ENCODE measurements at regions not wholly inside any gene's neighbourhood (a gene's known extent, or its start where the extent isn't known, plus 50 kb on each side); places are given as distances from the start of the nearest gene placed in this dataset.
"Not testable (repeated sequence)": the region's sequence is repeated elsewhere in the genome, so short reads cannot be mapped to it uniquely, and the experiment has no call there.

- no peak for DNase-seq (ENCODE audit: low read depth in 2 of 2)
Measured at GRCh38 chr2:219726916-219727315, 99.5 kb downstream of the SLC4A3 start.

- DNase-seq (ENCODE audit: low read depth in 2 of 2): no peak
Measured at GRCh38 chr2:219727771-219728429, 100.5 kb downstream of the SLC4A3 start.

- DNase-seq (ENCODE audit: low read depth in 2 of 2): no peak
Measured at GRCh38 chr2:219728991-219729487, 101.6 kb downstream of the SLC4A3 start.

- no peak for DNase-seq (ENCODE audit: low read depth in 2 of 2)
Measured at GRCh38 chr2:219731173-219731572, 103.7 kb downstream of the SLC4A3 start.

- DNase-seq (ENCODE audit: low read depth in 2 of 2): no peak
Measured at GRCh38 chr2:219733106-219733505, 105.7 kb downstream of the SLC4A3 start.

- no peak for DNase-seq (ENCODE audit: low read depth in 2 of 2)
Measured at GRCh38 chr2:219733746-219734145, 106.3 kb downstream of the SLC4A3 start.

- DNase-seq (ENCODE audit: low read depth in 2 of 2): no peak
Measured at GRCh38 chr2:219736209-219736608, 108.8 kb downstream of the SLC4A3 start.

GRCh38 chr2:219737270-219737691 lies 109.9 kb downstream of the SLC4A3 start:
- no peak for DNase-seq (ENCODE audit: low read depth in 2 of 2)

- DNase-seq (ENCODE audit: low read depth in 2 of 2): no peak
Measured at GRCh38 chr2:219739066-219739465, 111.6 kb downstream of the SLC4A3 start.

GRCh38 chr2:219739866-219740440 lies 112.5 kb downstream of the SLC4A3 start:
- DNase-seq (ENCODE audit: low read depth in 2 of 2): no peak

- no peak for DNase-seq (ENCODE audit: low read depth in 2 of 2)
Measured at GRCh38 chr2:219743548-219743947, 116.1 kb downstream of the SLC4A3 start.

GRCh38 chr2:219744066-219744465 lies 116.6 kb downstream of the SLC4A3 start:
- DNase-seq (ENCODE audit: low read depth in 2 of 2): no peak

GRCh38 chr2:219744600-219744999 lies 117.2 kb downstream of the SLC4A3 start:
- DNase-seq (ENCODE audit: low read depth in 2 of 2): no peak

GRCh38 chr2:219747637-219748036 lies 120.2 kb downstream of the SLC4A3 start:
- DNase-seq (ENCODE audit: low read depth in 2 of 2): no peak

GRCh38 chr2:219748671-219749570 lies 121.5 kb downstream of the SLC4A3 start:
- no peak for DNase-seq (ENCODE audit: low read depth in 2 of 2)

GRCh38 chr2:219751121-219751520 lies 123.7 kb downstream of the SLC4A3 start:
- DNase-seq (ENCODE audit: low read depth in 2 of 2): not testable (repeated sequence)

GRCh38 chr2:219752726-219753125 lies 125.3 kb downstream of the SLC4A3 start:
- DNase-seq (ENCODE audit: low read depth in 2 of 2): no peak

GRCh38 chr2:219758907-219759680 lies 131.7 kb downstream of the SLC4A3 start:
- no peak for DNase-seq (ENCODE audit: low read depth in 2 of 2)

- DNase-seq (ENCODE audit: low read depth in 2 of 2): no peak
Measured at GRCh38 chr2:219759801-219760200, 132.4 kb downstream of the SLC4A3 start.

- no peak for DNase-seq (ENCODE audit: low read depth in 2 of 2)
Measured at GRCh38 chr2:219765231-219765911, 137.9 kb downstream of the SLC4A3 start.

GRCh38 chr2:219766658-219767057 lies 139.2 kb downstream of the SLC4A3 start:
- no peak for DNase-seq (ENCODE audit: low read depth in 2 of 2)
